Prostate gland (tissue), 2 donors: ENCODE measurements at regions not wholly inside any gene's neighbourhood (a gene's known extent, or its start where the extent isn't known, plus 50 kb on each side); places are given as distances from the start of the nearest gene placed in this dataset.

Experiments
- DNase-seq: peaks from one replicate; pipeline ENCODE4 v3.0.0-alpha.2; 2019; ENCODE audit warnings: low spot score
- H3K27ac ChIP-seq, 2 donors: fragments of 200-600 bp; sonication (generic); 2 replicates each; pipeline ENCODE4 v1.5.1; 2017 to 2019
- H3K27me3 ChIP-seq: fragments of 200-600 bp; sonication (generic); replicated peaks from 2 replicates; pipeline ENCODE4 v1.5.1; 2019; ENCODE audit not compliant: insufficient read depth
- H3K36me3 ChIP-seq, 2 donors: fragments of 200-600 bp; sonication (generic); 1 replicate in 1 of 2; 2 replicates in 1 of 2; pipeline versions ENCODE4 v1.5.1 to v1.8.1; 2017 to 2019
- H3K4me1 ChIP-seq: fragments of 200-600 bp; sonication (generic); replicated peaks from 2 replicates; pipeline ENCODE4 v1.5.1; 2019
- H3K4me3 ChIP-seq, 2 donors: fragments of 200-600 bp; sonication (generic); 2 replicates each; pipeline ENCODE4 v1.5.1; 2017 to 2019
- H3K9me3 ChIP-seq: fragments of 200-600 bp; sonication (generic); 2 replicates; pipeline ENCODE4 v1.5.1; 2017
- POLR2A ChIP-seq: fragments of 450-650 bp; IDR thresholded peaks from one replicate; pipeline ENCODE4 v1.6.1; 2016; ENCODE audit warnings: antibody characterized with exemption, mild to moderate bottlenecking
- POLR2AphosphoS5 ChIP-seq: sonication (generic); formaldehyde crosslinking; IDR thresholded peaks from one replicate; pipeline ENCODE4 v1.6.1; 2017; ENCODE audit warnings: antibody characterized with exemption
- WGBS: methylation state at CpG from one replicate; pipeline ENCODE4 v1.1.5; 2018; 5-methylcytosine and 5-hydroxymethylcytosine counted together
- intact Hi-C: fragments of 100-400 bp; cut with DNase I; formaldehyde crosslinking; loops from one replicate; pipeline ENCODE4 v1.14.2; 2022
- TF ChIP-seq, protein P1 (sequence below), 4 experiments: fragments of 200-600 bp in 2 of 4; fragments of 450-650 bp in 2 of 4; sonication (generic) in 2 of 4; IDR thresholded peaks; 1 replicate in 3 of 4; 2 replicates in 1 of 4; pipeline ENCODE4 v1.5.1; 2016 to 2019; ENCODE audit warnings: antibody characterized with exemption in 4 of 4, mild to moderate bottlenecking in 2 of 4, moderate library complexity in 2 of 4

DNA sequence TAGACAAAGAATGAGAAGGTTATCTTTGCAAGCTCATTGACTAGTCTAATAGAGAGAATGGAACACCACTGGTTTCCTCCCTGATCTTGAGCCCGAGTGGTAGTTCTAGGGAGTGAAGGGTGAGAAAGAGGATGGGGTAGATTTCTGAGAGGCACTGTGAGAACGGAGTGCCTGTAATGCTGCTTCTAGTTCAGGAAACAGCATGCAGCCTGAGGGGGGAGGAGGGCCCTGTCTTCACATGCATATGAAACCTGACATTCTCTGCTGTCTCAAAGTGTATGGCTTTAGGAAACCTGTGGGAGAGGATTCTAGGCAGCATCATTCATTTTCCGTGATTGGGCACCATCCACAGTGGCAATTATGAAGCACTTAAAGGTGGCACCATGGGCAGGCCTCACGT lies 259.4 kb upstream of the MAN1A1 start:
- Histone ChIP-seq H3K9me3 (no peaks in the 10 kb centered on the region), H3K4me1 (no peaks in the 10 kb centered on the region), H3K27me3 (no peaks in the 10 kb centered on the region), H3K36me3 (no peaks in the 10 kb centered on the region), H3K27ac (no peak overlapping the region), H3K4me3 (no peak overlapping the region)
- 87% methylated on average over 4 of the region's 4 CpGs for WGBS
- DNase-seq, result no peak
- TF ChIP-seq POLR2A (no peak), POLR2AphosphoS5 (no peak)
- TF ChIP-seq, protein P1, sequence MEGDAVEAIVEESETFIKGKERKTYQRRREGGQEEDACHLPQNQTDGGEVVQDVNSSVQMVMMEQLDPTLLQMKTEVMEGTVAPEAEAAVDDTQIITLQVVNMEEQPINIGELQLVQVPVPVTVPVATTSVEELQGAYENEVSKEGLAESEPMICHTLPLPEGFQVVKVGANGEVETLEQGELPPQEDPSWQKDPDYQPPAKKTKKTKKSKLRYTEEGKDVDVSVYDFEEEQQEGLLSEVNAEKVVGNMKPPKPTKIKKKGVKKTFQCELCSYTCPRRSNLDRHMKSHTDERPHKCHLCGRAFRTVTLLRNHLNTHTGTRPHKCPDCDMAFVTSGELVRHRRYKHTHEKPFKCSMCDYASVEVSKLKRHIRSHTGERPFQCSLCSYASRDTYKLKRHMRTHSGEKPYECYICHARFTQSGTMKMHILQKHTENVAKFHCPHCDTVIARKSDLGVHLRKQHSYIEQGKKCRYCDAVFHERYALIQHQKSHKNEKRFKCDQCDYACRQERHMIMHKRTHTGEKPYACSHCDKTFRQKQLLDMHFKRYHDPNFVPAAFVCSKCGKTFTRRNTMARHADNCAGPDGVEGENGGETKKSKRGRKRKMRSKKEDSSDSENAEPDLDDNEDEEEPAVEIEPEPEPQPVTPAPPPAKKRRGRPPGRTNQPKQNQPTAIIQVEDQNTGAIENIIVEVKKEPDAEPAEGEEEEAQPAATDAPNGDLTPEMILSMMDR (IDR thresholded peaks at IDR 0.05), result no peak
- intact Hi-C loops, result no loop called here

DNA sequence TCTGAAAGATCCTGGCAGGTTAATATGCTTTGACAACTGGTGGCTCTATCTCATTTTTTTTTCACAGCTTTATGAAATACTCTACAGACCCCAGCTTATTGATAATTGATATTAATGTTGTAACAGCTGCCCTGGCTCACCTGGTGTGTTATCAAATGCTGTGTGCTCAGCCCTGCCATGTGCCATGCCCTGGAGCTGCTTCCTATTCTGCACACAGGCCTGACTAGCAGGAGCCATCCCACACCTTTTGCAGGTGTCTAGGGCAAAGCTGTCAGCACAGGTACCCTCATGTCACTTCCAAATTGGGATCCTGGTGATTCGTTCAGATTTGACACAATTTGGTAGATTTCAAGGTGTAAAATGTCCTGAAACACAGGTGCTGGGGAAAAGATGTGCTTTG lies 254.6 kb upstream of the MAN1A1 start:
- H3K36me3 ChIP-seq, result no peaks in the 10 kb centered on the region
- TF ChIP-seq, protein P1 (IDR thresholded peaks at IDR 0.05), result no peak
- TF ChIP-seq POLR2A (no peak), POLR2AphosphoS5 (no peak)
- no peak overlapping the region for H3K27ac ChIP-seq
- no peaks in the 10 kb centered on the region for H3K4me1 ChIP-seq
- no peaks in the 10 kb centered on the region for H3K9me3 ChIP-seq
- intact Hi-C loops, result no loop called here
- H3K4me3 ChIP-seq, result no peak overlapping the region
- DNase-seq, result no peak
- no peaks in the 10 kb centered on the region for H3K27me3 ChIP-seq
- 58% methylated on average over 1 of the region's 1 CpG for WGBS

DNA sequence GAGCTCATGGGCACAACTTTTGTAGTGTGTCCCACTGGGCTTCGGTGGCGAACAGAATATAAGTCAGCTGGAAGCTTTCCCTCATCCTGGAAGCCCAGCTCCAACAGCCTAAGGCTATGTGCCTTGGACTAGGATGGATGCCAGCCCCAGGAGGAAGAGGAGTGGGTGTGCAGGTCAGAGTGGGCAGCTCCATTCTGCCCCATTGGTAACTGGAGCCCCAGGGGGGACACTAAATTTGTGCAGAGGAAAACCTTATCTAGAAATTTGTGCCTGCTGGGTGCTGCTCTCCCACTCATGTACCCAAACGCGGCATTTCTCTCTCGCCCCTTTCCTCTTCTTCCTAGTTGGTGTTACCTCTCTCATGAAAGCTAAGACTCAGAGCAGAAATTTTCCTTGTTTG lies 253.9 kb upstream of the MAN1A1 start:
- Histone ChIP-seq H3K4me1 (no peaks in the 10 kb centered on the region), H3K27ac (no peak overlapping the region), H3K36me3 (no peaks in the 10 kb centered on the region), H3K4me3 (no peak overlapping the region), H3K27me3 (no peaks in the 10 kb centered on the region), H3K9me3 (no peaks in the 10 kb centered on the region)
- intact Hi-C loops, result no loop called here
- 96% methylated on average over 5 of the region's 5 CpGs for WGBS
- no peak for TF ChIP-seq POLR2AphosphoS5
- DNase-seq, result no peak

DNA sequence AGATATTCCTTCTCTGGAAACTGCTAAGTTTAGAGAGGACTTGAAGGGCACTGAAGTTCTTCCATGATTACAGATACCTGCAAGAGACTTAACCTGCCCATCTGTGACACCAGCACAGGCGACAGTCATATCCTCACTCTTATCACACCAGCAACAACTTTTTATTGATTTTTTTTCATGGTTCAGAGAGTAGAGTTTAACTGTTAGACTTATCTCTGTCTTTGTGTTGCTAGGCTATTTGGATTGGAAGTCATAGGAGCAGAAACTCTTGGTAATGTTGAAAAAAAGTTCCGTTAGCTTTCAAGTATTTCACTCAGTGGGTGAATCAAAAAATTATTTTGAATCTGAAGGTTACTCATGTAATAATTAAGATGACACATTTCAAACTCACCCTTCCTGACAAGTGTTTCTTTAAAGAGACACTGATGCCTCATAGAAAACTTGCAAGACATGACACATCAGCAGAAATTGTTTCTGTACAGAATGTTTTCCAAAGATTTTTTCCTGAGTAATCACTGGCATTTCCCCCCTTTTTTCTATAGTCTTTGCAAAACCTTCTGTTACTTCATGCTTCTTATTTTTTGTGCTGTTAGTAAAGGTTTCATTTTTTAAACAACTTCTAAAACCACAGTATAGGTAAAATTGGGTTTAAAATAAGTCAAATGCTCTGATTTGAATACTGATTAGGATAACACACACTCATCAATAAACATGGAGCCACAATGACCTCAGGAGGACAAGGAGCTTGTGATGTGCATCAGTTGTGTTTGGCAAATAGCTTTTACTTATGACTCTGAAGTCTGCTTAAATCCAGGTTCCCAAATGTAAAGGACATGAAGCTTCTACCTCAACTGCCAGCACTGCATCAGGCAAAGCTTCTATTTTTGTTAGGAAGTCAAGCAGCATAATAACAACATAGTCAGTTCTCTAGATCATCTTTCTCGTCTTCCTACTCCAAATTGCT lies 252.9 kb upstream of the MAN1A1 start:
- no peak overlapping the region for H3K4me3 ChIP-seq
- no peak for DNase-seq
- 77% methylated on average over 3 of the region's 3 CpGs for WGBS
- H3K27me3 ChIP-seq, result no peaks in the 10 kb centered on the region
- no peak for TF ChIP-seq POLR2A
- TF ChIP-seq, protein P1 (IDR thresholded peaks at IDR 0.05), result no peak
- TF ChIP-seq POLR2AphosphoS5, result no peak
- H3K9me3 ChIP-seq, result no peaks in the 10 kb centered on the region
- no peaks in the 10 kb centered on the region for H3K4me1 ChIP-seq
- no peak overlapping the region for H3K27ac ChIP-seq
- H3K36me3 ChIP-seq, result no peaks in the 10 kb centered on the region
- intact Hi-C loops, result no loop called here

DNA sequence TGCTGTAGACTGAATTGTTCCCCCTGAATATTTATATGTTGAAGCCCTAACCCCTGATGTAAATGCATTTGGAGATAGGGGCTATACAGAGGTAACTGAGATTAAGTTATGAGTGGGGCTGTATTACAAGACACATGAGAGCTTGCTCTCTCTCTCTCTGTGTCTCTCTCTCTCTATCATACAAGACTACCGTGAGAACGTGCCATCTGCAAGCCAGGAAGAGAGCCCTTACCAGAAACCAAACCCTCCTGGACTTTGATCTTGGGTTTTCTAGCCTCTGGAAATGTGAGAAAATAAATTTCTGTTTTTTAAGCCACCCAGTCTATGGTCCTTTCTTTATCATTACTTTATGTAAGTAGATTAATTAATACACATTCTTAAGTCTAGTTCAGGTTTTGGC lies 249.3 kb upstream of the MAN1A1 start:
- TF ChIP-seq, protein P1 (IDR thresholded peaks at IDR 0.05), result no peak
- no peak for TF ChIP-seq POLR2A
- no peak for TF ChIP-seq POLR2AphosphoS5
- intact Hi-C loops, result no loop called here
- 98% methylated on average over 2 of the region's 2 CpGs for whole genome bisulfite sequencing

More for the DNA sequence above, 249.3 kb upstream of the MAN1A1 start:
- no peaks in the 10 kb centered on the region for H3K27me3 ChIP-seq
- no peaks in the 10 kb centered on the region for H3K9me3 ChIP-seq
- no peaks in the 10 kb centered on the region for H3K36me3 ChIP-seq
- no peak for DNase-seq
- no peak overlapping the region for H3K27ac ChIP-seq
- no peaks in the 10 kb centered on the region for H3K4me1 ChIP-seq
- no peak overlapping the region for H3K4me3 ChIP-seq
